Ishikawa (cell line): ENCODE measurements at regions not wholly inside any gene's neighbourhood (a gene's known extent, or its start where the extent isn't known, plus 50 kb on each side); places are given as distances from the start of the nearest gene placed in this dataset.

Experiments
- CEBPB ChIP-seq: IDR thresholded peaks from 2 replicates; pipeline ENCODE4 v1.6.1; 2012
- CREB1 ChIP-seq: IDR thresholded peaks from 2 replicates; pipeline ENCODE4 v1.6.1; 2012; ENCODE audit warnings: low read depth
- EGR1 ChIP-seq: IDR thresholded peaks from 2 replicates; pipeline ENCODE4 v1.6.1; 2012
- EP300 ChIP-seq: IDR thresholded peaks from 2 replicates; pipeline ENCODE4 v1.6.1; 2012; ENCODE audit warnings: borderline replicate concordance
- FOXM1 ChIP-seq: IDR thresholded peaks from 2 replicates; pipeline ENCODE4 v1.6.1; 2012; ENCODE audit warnings: low read depth, borderline replicate concordance
- NFIC ChIP-seq: IDR thresholded peaks from 2 replicates; pipeline ENCODE4 v1.6.1; 2012
- RAD21 ChIP-seq: IDR thresholded peaks from 2 replicates; pipeline ENCODE4 v1.6.1; 2012; ENCODE audit warnings: low read depth
- REST ChIP-seq: IDR thresholded peaks from 2 replicates; pipeline ENCODE4 v1.6.1; 2012; ENCODE audit warnings: low read depth, mild to moderate bottlenecking
- TAF1 ChIP-seq: IDR thresholded peaks from 2 replicates; pipeline ENCODE4 v1.6.1; 2012; ENCODE audit warnings: low read depth, mild to moderate bottlenecking
- TCF12 ChIP-seq: IDR thresholded peaks from 2 replicates; pipeline ENCODE4 v1.6.1; 2012; ENCODE audit warnings: low read depth
- TEAD4 ChIP-seq: IDR thresholded peaks from 2 replicates; pipeline ENCODE4 v1.6.1; 2012
- USF1 ChIP-seq: IDR thresholded peaks from 2 replicates; pipeline ENCODE4 v1.6.1; 2012
- YY1 ChIP-seq: IDR thresholded peaks from 2 replicates; pipeline ENCODE4 v1.6.1; 2012; ENCODE audit warnings: low read depth
- ZBTB7A ChIP-seq: IDR thresholded peaks from 2 replicates; pipeline ENCODE4 v1.6.1; 2012; ENCODE audit warnings: low read depth
- TF ChIP-seq, protein P1 (sequence below): IDR thresholded peaks from 2 replicates; pipeline ENCODE4 v1.6.1; 2012

DNA sequence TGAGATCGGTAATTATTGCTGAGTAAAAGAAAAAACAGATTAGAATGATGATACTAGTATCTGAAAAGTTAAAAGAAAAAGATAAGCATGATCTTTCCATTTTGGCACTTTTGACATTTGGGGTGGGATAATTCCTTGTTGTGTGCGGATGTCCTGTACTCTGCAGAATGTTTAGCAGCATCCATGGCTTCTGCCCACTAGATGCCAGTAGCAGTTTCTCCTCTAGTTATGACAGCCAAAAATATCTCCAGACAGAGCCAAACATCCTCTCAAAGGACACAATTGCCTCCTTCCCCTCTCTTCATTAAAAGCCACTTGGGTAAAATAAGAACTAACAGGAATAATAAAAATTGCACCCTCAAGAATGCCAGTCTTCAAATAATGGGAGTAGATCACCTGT is 468.8 kb upstream of the GRM7 start:
- TF ChIP-seq USF1: no peak
- TF ChIP-seq ZBTB7A: no peak
- no peak for TF ChIP-seq EGR1
- no peak for TF ChIP-seq TEAD4
- TF ChIP-seq RAD21: no peak
- TF ChIP-seq NFIC: no peak
- no peak for TF ChIP-seq FOXM1
- TF ChIP-seq EP300: no peak
- no peak for TF ChIP-seq CREB1
- TF ChIP-seq, protein P1, sequence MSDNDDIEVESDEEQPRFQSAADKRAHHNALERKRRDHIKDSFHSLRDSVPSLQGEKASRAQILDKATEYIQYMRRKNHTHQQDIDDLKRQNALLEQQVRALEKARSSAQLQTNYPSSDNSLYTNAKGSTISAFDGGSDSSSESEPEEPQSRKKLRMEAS: no peak
- TF ChIP-seq YY1: no peak
- TF ChIP-seq TAF1: no peak

GRCh38 chr3:6394944-6395343 is 466.0 kb upstream of the GRM7 start:
- no peak for TF ChIP-seq EP300
- TF ChIP-seq, protein P1: no peak
- TF ChIP-seq EGR1: no peak
- no peak for TF ChIP-seq NFIC
- TF ChIP-seq TCF12: no peak
- no peak for TF ChIP-seq FOXM1
- no peak for TF ChIP-seq CREB1
- TF ChIP-seq TAF1: no peak
- no peak for TF ChIP-seq REST
- TF ChIP-seq TEAD4: no peak
- TF ChIP-seq RAD21: no peak
- TF ChIP-seq ZBTB7A: no peak
- no peak for TF ChIP-seq USF1
- no peak for TF ChIP-seq CEBPB
- no peak for TF ChIP-seq YY1

GRCh38 chr3:6396631-6397030 is 464.3 kb upstream of the GRM7 start:
- TF ChIP-seq USF1 (no peak), YY1 (no peak), EP300 (no peak), TCF12 (no peak), ZBTB7A (no peak), TAF1 (no peak), CEBPB (no peak), TEAD4 (no peak), CREB1 (no peak), FOXM1 (no peak), NFIC (no peak), REST (no peak), RAD21 (no peak), EGR1 (no peak)
- TF ChIP-seq, protein P1: no peak

- TF ChIP-seq CREB1: no peak
- TF ChIP-seq CEBPB: no peak
- TF ChIP-seq REST: no peak
- no peak for TF ChIP-seq USF1
- TF ChIP-seq RAD21: no peak
- no peak for TF ChIP-seq TCF12
- TF ChIP-seq TEAD4: no peak
- TF ChIP-seq, protein P1: no peak
- TF ChIP-seq EGR1: no peak
- no peak for TF ChIP-seq EP300
These were observed 444.8 kb upstream of the GRM7 start for GRCh38 chr3:6416049-6416661.
